ENCODE measurements at regions not wholly inside any gene's neighbourhood (a gene's known extent, or its start where the extent isn't known, plus 50 kb on each side); places are given as distances from the start of the nearest gene placed in this dataset.
"Not testable (repeated sequence)": the region's sequence is repeated elsewhere in the genome, so short reads cannot be mapped to it uniquely, and the experiment has no call there.

DNA sequence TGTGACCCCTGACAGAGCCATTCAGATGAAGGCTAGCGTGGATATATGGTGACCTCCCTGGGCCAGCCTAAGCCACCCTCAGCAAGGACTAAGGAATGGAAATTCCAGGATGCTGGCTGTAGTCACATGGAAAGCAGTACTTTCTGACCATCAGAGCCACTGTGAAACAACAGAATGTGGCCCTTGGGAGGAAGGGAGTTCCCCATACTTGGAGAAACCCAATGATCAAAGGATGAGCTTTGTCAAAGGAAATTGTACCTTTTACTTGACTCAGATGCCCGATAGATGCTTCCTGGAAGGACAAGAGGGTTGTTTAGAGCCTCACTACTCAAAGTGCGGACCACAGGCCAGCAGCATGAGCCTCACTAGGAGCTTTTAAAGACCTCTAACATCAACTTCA is 484.5 kb upstream of the PROK2 start:
- no peak for DNase-seq

DNA sequence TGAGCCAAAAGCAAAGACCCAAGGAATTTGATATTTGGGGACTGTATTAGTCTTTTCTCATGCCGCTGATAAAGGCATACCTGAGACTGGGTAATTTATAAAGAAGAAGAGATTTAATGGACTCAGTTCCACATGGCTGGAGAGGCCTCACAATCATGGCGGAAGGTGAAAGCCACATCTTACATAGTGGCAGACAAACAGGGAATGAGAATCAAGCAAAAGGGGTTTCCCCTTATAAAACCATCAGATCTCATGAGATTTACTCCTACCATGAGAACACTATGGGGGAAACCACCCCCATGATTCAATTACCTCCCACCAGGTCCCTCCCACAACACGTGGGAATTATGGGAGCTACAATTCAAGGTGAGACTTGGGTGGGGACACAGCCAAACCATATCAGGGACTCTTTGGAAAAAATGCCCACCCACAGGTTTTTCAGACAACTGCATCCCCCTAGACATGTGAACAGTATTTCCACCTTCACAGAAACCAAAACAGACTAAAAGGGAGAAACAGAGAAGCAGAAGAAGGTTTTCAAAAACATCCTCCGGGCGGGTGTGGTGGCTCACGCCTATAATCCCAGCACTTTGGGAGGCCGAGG is 482.1 kb upstream of the PROK2 start:
- not testable (repeated sequence) for DNase-seq

- no peak for DNase-seq
These were observed 481.0 kb upstream of the PROK2 start for GRCh38 chr3:72266016-72266370.

DNA sequence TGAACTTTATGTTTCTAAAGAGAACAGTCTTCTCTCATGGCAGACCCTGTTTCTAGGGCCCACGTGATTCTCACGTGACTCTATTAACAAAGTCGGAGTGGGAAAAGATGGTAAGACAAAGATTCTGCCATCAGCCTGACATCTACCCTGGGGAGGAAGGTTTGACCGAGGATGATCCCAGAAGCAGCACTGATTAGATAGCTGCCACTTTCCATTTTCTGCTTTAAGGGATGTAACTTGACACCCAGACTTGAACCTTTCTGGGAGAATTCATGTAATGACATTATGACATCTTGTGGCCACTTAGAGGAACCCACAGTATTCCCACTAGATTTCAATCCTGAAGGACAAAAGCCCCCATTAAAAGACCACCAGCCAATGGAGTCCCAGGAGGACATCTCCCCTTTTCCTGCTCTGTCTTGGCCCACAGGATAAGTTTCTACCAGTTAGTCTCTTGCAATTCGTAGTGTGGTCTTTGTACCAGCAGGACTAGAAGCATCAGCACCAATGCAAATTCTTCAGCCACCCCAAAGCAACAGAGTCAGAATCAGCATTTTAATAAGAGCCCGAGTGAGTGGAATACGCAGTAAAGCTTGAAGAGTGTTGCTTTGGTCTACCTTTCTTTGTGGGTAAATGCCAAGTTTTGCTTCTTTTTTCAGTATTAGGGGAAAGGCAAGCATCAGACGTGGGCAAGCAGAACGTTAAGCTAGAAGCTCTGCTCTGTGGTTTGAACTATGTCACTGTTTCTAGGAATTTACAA is 480.5 kb upstream of the PROK2 start:
- DNase-seq: no peak

DNA sequence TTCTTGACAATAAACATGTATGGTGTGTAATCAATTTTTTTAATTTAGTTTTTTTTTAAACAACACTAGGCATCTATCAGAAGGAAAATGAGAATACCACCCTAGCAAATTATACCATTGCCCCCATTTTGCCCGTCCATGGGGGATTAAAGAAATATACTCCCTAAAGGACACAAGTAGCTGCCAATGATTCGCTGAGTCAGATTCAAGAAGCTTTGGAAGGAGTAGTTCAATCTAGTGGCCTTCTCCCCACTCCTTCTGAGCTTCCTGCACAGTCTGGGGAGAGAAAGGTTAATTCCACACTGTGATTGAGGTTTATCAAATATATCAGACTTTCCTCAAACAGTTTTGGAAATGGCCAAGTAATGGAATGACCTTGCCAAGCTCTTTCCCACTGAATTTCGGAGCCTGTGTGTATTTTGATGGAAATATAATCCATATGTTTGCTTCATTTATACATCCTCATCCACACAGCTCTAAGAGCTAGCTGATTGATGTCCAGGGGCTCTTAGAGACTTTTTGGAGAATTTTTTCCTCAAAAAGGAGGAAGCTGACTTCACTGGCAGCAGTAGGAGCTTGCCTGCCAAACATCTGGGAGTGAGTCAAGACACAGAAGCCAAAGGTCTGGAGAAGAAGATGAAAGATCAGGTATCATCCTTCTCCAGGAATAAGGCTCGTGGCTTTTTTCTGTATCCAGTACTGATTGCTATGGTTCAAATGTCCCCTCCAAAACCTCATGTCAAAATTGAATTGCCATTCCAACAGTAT is 478.5 kb upstream of the PROK2 start:
- DNase-seq: no peak

DNA sequence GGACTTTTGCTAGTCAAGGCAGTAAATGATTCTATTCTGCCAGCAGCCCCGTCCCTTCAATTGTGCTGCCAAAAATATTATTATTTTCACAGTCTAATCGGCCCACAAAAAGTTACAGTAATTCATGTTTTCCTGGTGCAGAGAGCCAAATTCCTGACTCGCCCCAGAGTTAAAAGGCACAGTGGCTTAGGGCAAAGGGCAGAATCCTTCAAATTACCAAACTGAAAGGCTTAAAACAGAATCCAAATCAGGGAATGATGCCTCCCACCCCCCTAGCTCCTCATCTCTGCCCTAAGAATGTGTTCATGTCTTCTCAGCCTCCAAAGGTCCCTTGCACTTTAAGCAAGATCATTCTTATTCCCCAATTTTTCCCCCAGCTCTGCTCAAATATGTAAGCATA is 477.8 kb upstream of the PROK2 start:
- DNase-seq: no peak

- DNase-seq: no peak
These were observed 476.9 kb upstream of the PROK2 start for GRCh38 chr3:72261566-72262564.

DNA sequence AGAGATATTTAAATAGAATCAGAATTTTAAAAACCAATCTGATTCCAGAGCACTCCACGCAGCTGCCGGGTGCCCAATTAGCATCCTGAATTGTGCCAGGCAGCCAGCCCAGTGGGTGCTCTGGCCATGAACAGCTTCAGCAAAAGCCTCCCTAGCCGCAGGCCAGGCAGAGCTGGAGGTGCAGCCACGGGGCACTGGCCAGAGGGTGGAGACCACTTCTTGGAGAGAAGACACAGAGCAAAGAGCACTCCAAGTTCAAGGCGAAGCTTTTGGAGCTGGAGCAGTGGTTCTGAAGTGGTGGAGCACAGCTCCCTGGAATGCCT is 475.6 kb upstream of the PROK2 start:
- no peak for DNase-seq

DNA sequence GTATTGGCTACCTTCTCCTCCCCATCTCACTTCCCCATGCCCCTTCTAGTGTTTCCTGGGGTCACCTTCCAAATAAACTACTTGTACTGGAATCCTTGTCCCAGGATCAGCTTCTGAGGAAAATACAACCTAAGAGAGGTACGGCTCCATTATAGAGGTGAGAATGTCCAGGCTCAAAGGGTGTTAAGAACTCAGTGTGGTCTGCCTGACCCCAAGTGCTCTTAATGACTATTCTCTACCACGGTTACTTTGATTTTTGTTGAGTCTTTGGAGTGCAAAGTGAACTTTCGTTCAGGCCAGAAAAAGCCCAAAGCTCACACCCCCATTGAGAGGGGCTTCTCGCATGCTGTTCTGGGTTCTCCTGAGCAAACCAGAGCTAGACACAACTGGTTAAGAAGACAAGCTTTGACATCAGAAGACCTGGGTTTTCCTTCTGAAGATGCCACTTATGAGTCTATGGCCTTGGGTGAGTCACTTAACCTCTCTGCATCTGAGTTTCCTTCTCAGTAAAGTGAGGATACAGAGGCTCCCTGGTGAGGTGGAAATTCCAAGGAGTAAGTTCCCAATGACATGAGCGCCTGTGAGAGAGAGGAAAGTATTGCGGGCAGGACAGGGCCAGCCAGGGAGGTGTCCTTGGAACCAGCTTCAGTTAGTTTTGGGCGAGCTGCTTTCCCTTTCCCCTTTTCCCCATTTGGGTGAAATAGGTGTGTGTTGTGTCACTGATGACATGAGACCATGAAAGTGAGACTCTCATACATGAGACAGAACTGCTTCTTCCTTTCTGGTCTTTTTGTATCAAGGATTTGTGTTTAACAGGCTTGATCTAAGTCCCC is 475.0 kb upstream of the PROK2 start:
- DNase-seq: peak; percentile 12

DNA sequence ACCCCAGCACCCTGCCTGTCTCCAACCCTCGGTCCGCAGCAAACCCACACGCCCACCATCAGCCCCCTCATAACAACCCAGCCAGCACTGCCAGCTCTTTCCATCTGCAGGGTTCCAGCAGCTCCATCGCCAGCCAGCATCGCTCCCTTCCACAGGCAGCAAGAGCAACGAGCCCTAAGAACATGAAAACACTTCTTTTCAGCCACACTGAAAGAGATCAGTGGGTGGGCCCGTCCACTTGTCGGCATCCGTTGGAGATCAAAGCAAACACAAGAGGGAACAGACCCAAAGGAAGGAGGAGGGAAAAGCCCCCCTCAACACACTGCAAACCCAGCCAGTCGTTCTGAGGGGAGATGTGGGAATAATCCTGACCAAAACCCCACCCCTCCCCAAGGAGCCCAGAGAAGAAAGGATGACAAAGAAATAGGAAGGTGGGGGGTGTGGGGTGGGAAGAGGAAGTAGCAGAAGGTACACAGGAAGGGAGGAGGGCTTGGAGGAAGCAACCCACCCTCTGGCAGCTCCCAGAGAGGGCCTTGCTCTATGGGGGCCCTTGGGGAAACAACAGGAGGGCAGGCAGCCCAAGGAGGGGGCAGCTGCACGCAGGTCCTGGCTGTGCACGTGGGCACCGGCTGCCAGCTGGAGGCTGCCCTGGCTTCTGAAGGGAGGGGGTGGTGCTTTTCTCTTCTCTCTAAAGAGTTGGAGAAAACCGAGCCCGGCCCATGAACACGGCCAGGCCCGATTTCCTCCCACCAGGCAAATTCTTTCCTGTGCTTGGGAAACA is 473.6 kb upstream of the PROK2 start:
- DNase-seq: no peak

DNA sequence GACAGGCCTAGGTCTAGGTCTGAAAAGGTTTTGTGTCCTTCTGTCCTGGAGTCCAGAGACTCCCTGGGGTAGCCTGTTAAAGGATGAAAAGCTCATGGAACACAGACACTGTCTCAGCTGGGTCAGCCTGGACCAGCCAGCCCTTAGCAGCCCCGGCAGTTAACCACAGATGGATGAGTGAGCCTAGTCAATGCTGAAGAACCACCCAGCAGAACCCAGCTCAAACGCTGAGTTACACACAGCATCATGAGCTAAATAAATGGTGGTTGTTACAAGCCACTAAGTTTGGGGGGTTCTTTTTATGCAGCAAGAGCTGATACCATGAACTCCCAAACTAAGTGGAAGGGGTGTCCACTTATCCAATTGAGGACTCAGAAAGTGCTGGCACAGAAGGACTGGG is 472.8 kb upstream of the PROK2 start:
- no peak for DNase-seq

DNA sequence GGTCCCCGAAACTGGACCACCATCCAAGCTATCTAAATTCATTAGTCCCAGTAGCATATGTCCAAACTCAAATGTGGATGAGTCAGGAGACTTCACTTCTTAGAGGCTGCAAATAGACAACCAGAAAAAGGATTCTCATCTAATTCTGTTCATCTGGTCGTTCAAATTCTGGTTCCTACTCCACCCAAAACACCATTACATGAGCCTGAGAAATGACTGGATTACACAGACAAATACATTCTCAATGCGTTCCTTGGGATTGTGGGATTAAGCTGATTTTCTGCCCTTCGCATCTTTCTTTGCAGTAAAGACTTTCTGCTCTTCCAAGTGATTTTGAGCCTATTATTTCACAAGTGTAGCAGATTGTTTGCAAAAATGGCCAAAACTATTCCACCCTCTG is 472.3 kb upstream of the PROK2 start:
- no peak for DNase-seq

- no peak for DNase-seq
These were observed 471.8 kb upstream of the PROK2 start for GRCh38 chr3:72256716-72257115.

DNA sequence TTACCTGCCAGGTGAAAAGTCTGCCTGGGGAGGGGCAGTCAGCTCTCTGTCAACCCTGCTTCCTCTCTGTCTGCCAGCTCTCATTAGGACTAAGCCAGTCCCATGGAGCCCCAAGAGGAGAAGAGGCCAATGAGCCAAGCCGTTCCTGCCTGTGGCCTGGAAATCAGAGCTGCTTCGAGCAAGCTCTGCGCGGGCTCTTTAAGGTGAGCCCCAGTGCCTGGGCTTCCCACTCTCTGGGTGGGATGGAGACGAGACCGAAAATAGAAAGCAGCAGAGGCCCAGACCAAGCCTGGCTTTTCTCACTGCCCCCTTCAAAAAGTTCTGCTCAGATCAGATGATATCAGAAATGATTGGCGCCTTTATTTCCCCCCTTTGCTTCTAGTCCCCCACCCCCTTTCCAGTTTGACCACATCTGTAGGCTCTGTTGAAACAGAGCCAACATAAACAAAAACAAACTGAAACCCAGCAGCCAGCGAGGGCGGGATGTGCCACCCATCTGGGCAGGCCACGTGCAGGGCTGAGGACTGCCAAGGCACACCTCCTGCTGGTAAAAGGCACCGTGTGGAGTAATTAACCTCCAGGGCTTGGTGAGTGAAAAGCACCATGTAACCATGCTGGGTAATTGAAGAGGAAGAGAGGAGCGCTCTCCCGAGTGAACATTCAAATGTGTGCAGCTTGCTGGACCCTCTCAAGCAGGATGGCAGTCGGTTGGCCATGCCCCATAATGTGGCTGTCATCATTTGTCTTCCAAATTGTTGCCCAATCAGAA is 471.0 kb upstream of the PROK2 start:
- DNase-seq: no peak

DNA sequence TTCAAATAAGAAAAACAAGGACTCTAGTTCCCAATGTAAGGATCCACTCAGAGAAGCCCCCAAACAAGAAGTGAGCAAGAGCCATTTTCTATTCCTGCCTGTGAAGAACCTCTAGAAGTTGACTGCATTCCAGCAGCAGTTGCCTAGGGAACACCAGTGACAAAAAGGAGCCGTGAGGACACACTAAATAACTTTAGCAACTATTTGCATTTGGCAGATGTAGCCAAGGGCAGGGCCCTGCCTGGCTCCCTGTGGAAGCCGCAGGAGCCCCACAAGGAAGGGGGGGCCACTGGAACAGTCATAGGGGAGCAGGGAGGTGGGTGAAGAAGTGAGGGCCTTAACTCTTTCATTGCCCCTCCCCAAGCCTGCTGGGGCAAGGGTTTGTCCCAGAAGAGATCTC is 470.2 kb upstream of the PROK2 start:
- DNase-seq: no peak

GRCh38 chr3:72254483-72254882 is 469.5 kb upstream of the PROK2 start:
- no peak for DNase-seq

- DNase-seq: no peak
These were observed 465.8 kb upstream of the PROK2 start for GRCh38 chr3:72250725-72251124.

DNA sequence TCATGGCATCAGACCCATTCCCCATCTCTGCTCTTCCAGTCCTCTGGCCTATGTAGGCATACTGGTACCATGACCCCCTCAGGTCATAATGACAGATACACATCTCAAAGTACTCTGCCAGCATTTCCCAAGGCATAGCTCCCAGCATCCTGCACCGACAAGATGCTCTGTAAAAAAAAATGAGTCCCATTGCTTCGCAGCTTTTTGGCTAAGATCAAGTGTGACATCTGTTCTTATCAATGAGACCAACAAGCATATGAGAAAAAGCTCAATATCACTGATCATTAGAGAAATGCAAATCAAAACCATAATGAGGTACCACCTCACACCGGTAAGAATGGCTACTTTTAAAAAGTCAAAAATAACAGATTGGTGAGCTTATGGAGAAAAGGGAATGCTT is 463.9 kb upstream of the PROK2 start:
- DNase-seq: no peak

DNA sequence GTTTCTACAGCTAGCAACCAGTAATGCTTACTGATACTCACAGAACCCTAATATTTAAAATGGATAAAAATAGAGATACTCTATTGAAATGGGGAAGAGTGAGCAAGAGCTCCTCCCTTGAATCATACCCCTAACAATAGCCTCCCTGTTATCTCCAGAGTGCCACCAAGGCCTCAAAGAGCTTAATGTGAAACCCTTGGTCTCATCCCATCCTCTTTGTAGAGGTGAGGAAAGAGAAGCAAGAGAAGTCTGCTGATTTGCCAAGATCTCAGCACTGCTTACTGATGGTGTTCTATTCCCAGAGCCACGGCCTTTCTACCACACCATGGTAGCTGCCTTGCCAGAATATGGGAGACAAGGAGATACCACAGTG is 463.4 kb upstream of the PROK2 start:
- no peak for DNase-seq

- DNase-seq: no peak
These were observed 462.9 kb upstream of the PROK2 start for GRCh38 chr3:72247645-72248388.
